WERI-Rb-1 (cell line): ENCODE measurements at regions not wholly inside any gene's neighbourhood (a gene's known extent, or its start where the extent isn't known, plus 50 kb on each side); places are given as distances from the start of the nearest gene placed in this dataset.

Source experiments
- DNase-seq: peaks from one replicate; pipeline ENCODE4 v3.0.0-alpha.2; 2020
- H3K27ac ChIP-seq: fragments of 250-450 bp; sonication (Bioruptor Pico); 2 replicates; pipeline ENCODE4 v1.5.1; 2020; ENCODE audit warnings: mild to moderate bottlenecking, moderate library complexity
- H3K27me3 ChIP-seq: fragments of 250-450 bp; sonication (Bioruptor Pico); 2 replicates; pipeline ENCODE4 v1.5.1; 2021; ENCODE audit warnings: mild to moderate bottlenecking, low read depth, moderate library complexity; ENCODE audit not compliant: insufficient read depth, severe bottlenecking
- H3K36me3 ChIP-seq: fragments of 250-450 bp; sonication (Bioruptor Pico); 2 replicates; pipeline ENCODE4 v1.5.1; 2020; ENCODE audit warnings: mild to moderate bottlenecking, moderate library complexity
- H3K4me3 ChIP-seq: 2 replicates; pipeline ENCODE4 v1.5.1; 2011; ENCODE audit warnings: low read depth, mild to moderate bottlenecking, control low read depth, low read length
- H3K9me3 ChIP-seq: fragments of 250-450 bp; sonication (Bioruptor Pico); 2 replicates; pipeline ENCODE4 v1.5.1; 2021; ENCODE audit warnings: mild to moderate bottlenecking, moderate library complexity; ENCODE audit not compliant: severe bottlenecking
- TF ChIP-seq, protein P1 (sequence below): IDR thresholded peaks from 2 replicates; pipeline ENCODE4 v1.5.1; 2011; ENCODE audit warnings: low read depth, mild to moderate bottlenecking, control low read depth, inconsistent platforms, low read length

DNA sequence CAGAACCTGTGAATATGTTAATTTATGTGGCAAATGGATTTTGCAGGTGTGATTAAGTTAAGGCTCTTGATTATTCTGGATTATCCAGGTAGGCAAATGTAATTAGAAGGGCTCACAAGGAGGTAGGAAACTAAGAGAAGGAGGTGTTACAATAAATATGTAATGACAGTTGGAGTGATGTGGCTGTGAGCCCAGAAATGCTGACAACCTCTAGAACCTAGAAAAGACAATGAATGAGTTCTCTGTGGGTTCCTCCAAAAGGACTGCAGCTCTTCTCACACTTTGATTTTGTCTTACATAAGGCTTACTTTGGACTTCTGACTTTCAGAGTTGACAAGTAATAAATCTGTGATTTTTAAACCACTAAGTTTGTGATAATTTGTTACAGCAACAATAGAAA is 406.6 kb upstream of the EPHA7 start:
- no peaks in the 10 kb centered on the region for H3K9me3 ChIP-seq
- TF ChIP-seq, protein P1, sequence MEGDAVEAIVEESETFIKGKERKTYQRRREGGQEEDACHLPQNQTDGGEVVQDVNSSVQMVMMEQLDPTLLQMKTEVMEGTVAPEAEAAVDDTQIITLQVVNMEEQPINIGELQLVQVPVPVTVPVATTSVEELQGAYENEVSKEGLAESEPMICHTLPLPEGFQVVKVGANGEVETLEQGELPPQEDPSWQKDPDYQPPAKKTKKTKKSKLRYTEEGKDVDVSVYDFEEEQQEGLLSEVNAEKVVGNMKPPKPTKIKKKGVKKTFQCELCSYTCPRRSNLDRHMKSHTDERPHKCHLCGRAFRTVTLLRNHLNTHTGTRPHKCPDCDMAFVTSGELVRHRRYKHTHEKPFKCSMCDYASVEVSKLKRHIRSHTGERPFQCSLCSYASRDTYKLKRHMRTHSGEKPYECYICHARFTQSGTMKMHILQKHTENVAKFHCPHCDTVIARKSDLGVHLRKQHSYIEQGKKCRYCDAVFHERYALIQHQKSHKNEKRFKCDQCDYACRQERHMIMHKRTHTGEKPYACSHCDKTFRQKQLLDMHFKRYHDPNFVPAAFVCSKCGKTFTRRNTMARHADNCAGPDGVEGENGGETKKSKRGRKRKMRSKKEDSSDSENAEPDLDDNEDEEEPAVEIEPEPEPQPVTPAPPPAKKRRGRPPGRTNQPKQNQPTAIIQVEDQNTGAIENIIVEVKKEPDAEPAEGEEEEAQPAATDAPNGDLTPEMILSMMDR: no peak
- H3K27me3 ChIP-seq: no peaks in the 10 kb centered on the region
- H3K36me3 ChIP-seq: no peaks in the 10 kb centered on the region
- no peak overlapping the region for H3K27ac ChIP-seq
- H3K4me3 ChIP-seq: no peak overlapping the region
- no peak for DNase-seq

DNA sequence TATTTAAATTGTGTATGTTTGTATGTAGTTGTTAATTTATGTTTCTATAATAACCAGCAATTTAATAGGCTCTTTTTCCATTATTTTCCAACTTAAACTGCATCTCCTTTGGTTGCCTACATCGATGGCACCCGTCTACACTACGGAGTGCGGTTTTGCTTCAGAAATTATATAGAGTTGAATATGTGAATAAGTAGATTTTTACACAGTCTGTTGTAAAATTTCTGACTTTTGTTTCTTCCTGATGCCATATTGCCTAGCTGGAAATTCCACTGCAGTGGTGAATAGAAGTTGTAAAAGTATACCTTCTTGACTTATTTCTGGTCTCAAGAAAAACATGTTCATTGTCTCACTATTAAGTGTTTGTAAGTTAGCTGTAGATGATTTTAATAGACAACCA is 404.1 kb upstream of the EPHA7 start:
- no peaks in the 10 kb centered on the region for H3K36me3 ChIP-seq
- no peaks in the 10 kb centered on the region for H3K27me3 ChIP-seq
- TF ChIP-seq, protein P1: no peak
- H3K9me3 ChIP-seq: no peaks in the 10 kb centered on the region
- H3K4me3 ChIP-seq: no peak overlapping the region
- no peak for DNase-seq
- no peak overlapping the region for H3K27ac ChIP-seq

DNA sequence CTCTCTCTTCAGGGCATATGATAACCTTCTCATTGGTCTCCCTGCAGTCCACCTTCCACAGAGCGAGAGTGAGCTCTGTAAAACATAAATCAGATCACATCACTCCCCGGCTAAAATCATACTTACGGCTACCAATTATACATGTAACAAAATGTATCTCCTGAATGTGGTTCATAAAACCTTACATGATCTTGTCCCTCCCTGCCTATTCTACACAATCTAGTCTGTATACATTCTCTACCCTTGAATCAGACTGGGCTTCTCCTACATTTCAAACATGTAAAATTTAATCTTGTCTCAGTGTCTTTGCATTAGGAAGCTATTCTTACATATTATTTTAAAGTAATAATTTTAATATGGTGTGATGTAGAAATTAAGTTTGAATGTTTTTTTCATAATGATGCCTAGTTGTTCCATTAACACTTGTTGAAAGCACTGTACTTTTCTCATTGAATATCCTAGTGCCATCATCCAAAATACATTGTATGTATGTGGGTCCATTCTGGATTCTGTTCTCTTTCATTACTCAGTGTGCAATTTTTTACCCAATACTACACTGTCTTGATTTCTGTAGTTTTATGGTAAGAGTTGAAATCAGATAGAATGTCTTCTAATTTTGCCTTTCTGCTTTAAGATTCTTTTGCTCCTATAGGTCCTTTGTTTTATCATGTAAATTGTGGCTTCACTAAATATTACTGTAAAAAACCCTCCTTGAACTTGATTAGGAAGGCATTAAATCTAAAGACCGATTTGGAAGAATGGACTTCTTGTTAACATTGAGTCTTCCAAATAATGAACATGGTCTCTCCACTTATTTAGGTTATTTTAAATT is 403.3 kb upstream of the EPHA7 start:
- Histone ChIP-seq H3K9me3 (no peaks in the 10 kb centered on the region), H3K4me3 (no peak overlapping the region), H3K27me3 (no peaks in the 10 kb centered on the region), H3K27ac (no peak overlapping the region), H3K36me3 (no peaks in the 10 kb centered on the region)
- DNase-seq: no peak
- TF ChIP-seq, protein P1: no peak

DNA sequence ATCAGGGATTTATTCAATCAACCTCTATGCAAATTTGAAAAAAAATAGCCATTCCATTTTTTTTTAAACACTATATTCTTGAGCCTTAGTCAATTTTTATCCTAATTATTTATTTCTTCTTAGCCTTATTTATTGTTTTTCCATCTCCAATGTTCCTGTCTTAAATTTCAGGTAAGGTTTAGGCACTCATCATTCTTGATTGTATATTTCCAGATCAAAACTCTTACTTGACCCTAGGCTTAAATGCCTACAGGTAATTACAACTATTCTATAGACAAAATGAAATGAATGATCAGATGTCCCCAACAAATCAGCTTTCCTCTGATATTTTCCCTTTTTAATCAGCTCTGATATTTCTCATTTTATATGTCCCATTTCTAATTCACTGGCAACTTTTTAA is 402.6 kb upstream of the EPHA7 start:
- TF ChIP-seq, protein P1: no peak
- no peak overlapping the region for H3K27ac ChIP-seq
- no peaks in the 10 kb centered on the region for H3K9me3 ChIP-seq
- no peak for DNase-seq
- no peaks in the 10 kb centered on the region for H3K27me3 ChIP-seq
- H3K4me3 ChIP-seq: no peak overlapping the region
- H3K36me3 ChIP-seq: no peaks in the 10 kb centered on the region

DNA sequence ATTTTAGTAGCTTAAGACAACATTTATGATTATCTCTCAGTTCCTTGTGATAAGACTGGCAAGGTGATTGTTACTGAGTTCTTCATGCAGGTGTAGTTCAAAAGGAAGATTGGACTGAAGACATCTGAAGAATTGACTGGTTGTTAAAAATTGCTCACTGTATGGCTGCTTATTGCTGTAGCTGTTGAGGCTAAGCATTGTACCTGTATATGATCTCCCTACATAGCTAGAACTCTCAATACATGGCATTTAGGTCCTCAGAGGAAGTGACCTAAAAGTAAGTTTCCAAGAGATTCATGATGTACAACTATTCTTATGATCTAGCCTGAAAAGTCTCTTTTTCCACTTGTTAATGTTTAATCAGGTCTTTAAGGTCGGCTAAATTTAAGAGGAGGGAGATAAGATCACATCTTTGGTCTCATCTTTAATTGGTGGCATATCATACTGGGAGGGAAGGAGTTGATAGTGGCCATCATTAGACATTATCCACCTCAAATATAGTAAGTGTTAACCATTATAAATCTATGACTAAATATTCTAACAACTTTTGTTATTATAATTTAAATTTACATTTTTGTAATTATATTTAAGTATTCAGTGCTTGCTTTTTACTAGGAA is 401.2 kb upstream of the EPHA7 start:
- H3K27me3 ChIP-seq: no peaks in the 10 kb centered on the region
- TF ChIP-seq, protein P1: no peak
- H3K36me3 ChIP-seq: no peaks in the 10 kb centered on the region
- no peak for DNase-seq
- H3K9me3 ChIP-seq: no peaks in the 10 kb centered on the region
- no peak overlapping the region for H3K27ac ChIP-seq
- no peak overlapping the region for H3K4me3 ChIP-seq

DNA sequence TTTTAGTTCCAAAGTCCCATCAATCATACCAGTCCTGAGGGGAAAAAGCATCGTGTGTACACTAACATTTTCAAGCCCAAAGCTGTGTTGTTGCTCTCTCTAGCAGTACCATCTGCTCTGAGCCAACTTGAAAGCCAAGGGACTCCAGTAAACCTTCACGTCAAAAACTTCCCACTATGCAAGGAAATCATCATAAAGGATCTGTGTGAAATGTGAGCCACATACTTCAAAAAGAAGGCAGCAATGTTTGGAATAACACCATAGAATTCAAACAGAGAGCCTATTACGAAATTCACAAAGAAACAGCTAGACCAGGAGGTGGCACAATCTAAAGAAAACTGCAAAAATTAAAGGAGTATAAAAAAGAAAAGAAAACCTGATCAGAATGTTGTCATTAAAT is 399.8 kb upstream of the EPHA7 start:
- no peak overlapping the region for H3K4me3 ChIP-seq
- no peaks in the 10 kb centered on the region for H3K9me3 ChIP-seq
- DNase-seq: no peak
- no peak overlapping the region for H3K27ac ChIP-seq
- TF ChIP-seq, protein P1: no peak
- H3K27me3 ChIP-seq: no peaks in the 10 kb centered on the region
- H3K36me3 ChIP-seq: no peaks in the 10 kb centered on the region
